Loucy (cell line): ENCODE measurements at regions not wholly inside any gene's neighbourhood (a gene's known extent, or its start where the extent isn't known, plus 50 kb on each side); places are given as distances from the start of the nearest gene placed in this dataset.

Experiments
- H2AFZ ChIP-seq: fragments of 200-600 bp; sonication (generic); 2 replicates; pipeline ENCODE4 v1.6.0; 2016; ENCODE audit warnings: antibody characterized with exemption, mild to moderate bottlenecking, low read length, moderate library complexity
- H3F3A ChIP-seq: fragments of 200-600 bp; 2 replicates; pipeline ENCODE4 v1.6.0; 2016; ENCODE audit warnings: antibody characterized with exemption, low read depth, mild to moderate bottlenecking
- H3K27me3 ChIP-seq: fragments of 200-600 bp; sonication (generic); 2 replicates; pipeline ENCODE4 v1.6.1; 2014; ENCODE audit warnings: low read length, mild to moderate bottlenecking; ENCODE audit not compliant: insufficient read depth, poor library complexity, severe bottlenecking
- H3K36me3 ChIP-seq: fragments of 200-600 bp; sonication (generic); 2 replicates; pipeline ENCODE4 v1.6.1; 2016; ENCODE audit warnings: low read length; ENCODE audit not compliant: insufficient read depth
- H3K4me1 ChIP-seq: fragments of 200-600 bp; sonication (generic); 2 replicates; pipeline ENCODE4 v1.5.1; 2014; ENCODE audit warnings: low read length, mild to moderate bottlenecking; ENCODE audit not compliant: insufficient read depth, poor library complexity, severe bottlenecking
- H3K4me2 ChIP-seq: fragments of 200-600 bp; sonication (generic); 2 replicates; pipeline ENCODE4 v1.6.0; 2014; ENCODE audit warnings: antibody characterized with exemption, low read length, low read depth, mild to moderate bottlenecking; ENCODE audit not compliant: poor library complexity, severe bottlenecking
- H3K4me3 ChIP-seq: fragments of 200-600 bp; sonication (generic); 2 replicates; pipeline ENCODE4 v1.5.1; 2014; ENCODE audit warnings: low read length, mild to moderate bottlenecking, mixed read lengths; ENCODE audit not compliant: poor library complexity, severe bottlenecking
- H3K79me2 ChIP-seq: fragments of 200-600 bp; sonication (generic); 2 replicates; pipeline ENCODE4 v1.6.1; 2014; ENCODE audit warnings: low read length; ENCODE audit not compliant: insufficient read depth
- H3K9ac ChIP-seq: fragments of 200-600 bp; sonication (generic); 2 replicates; pipeline ENCODE4 v1.6.0; 2014; ENCODE audit warnings: mild to moderate bottlenecking, low read depth, low read length, moderate library complexity; ENCODE audit not compliant: poor library complexity, severe bottlenecking
- H3K9me2 ChIP-seq: fragments of 200-600 bp; sonication (generic); replicated peaks from 2 replicates; pipeline ENCODE4 v1.6.1; 2016; ENCODE audit warnings: low read depth, low read length, mixed read lengths
- H3K9me3 ChIP-seq: fragments of 200-600 bp; sonication (generic); 2 replicates; pipeline ENCODE4 v1.6.1; 2014; ENCODE audit warnings: mild to moderate bottlenecking, antibody characterized with exemption, low read length, low read depth; ENCODE audit not compliant: insufficient read depth
- H4K20me1 ChIP-seq: fragments of 200-600 bp; sonication (generic); 2 replicates; pipeline ENCODE4 v1.6.0; 2014; ENCODE audit warnings: antibody characterized with exemption, low read length, mild to moderate bottlenecking; ENCODE audit not compliant: insufficient read depth, poor library complexity, severe bottlenecking
- CTCF ChIP-seq: fragments of 200-600 bp; sonication (generic); conservative IDR thresholded peaks from 2 replicates; pipeline ENCODE4 v1.5.1; 2014; ENCODE audit warnings: mild to moderate bottlenecking, antibody characterized with exemption, low read length
- EZH2phosphoT487 ChIP-seq: fragments of 200-600 bp; IDR thresholded peaks from 2 replicates; pipeline ENCODE4 v1.6.1; 2018; ENCODE audit warnings: antibody characterized with exemption, mild to moderate bottlenecking, moderate library complexity, borderline replicate concordance

- Histone ChIP-seq H4K20me1 (no peaks in the 10 kb centered on the region), H3K4me1 (no peaks in the 10 kb centered on the region), H3K4me3 (no peak overlapping the region), H3K36me3 (no peaks in the 10 kb centered on the region), H3K9ac (no peak overlapping the region), H2AFZ (no peak overlapping the region), H3F3A (no peaks in the 10 kb centered on the region), H3K9me3 (no peaks in the 10 kb centered on the region), H3K79me2 (no peaks in the 10 kb centered on the region), H3K9me2 (no peaks in the 10 kb centered on the region), H3K27me3 (no peaks in the 10 kb centered on the region), H3K4me2 (no peak overlapping the region)
- TF ChIP-seq EZH2phosphoT487 (no peak), CTCF (no peak; the same call in 1 of the 2 replicates)
These were observed 91.8 kb upstream of the TBCA start for GRCh38 chr5:77867914-77868313.

- H3K79me2 ChIP-seq: no peaks in the 10 kb centered on the region
- TF ChIP-seq EZH2phosphoT487: no peak
- peak; percentile 53 for TF ChIP-seq CTCF
- no peaks in the 10 kb centered on the region for H3K4me1 ChIP-seq
- no peak overlapping the region for H3K4me3 ChIP-seq
- no peaks in the 10 kb centered on the region for H3K9me2 ChIP-seq
- H3K9ac ChIP-seq: no peak overlapping the region
- no peaks in the 10 kb centered on the region for H3K9me3 ChIP-seq
- H4K20me1 ChIP-seq: no peaks in the 10 kb centered on the region
- H3K4me2 ChIP-seq: no peak overlapping the region
- no peak overlapping the region for H2AFZ ChIP-seq
- no peaks in the 10 kb centered on the region for H3K27me3 ChIP-seq
- H3F3A ChIP-seq: no peaks in the 10 kb centered on the region
- H3K36me3 ChIP-seq: no peaks in the 10 kb centered on the region
These were observed 91.1 kb upstream of the TBCA start for GRCh38 chr5:77867194-77867691.

GRCh38 chr5:77866198-77866597, 90.1 kb upstream of the TBCA start:
- TF ChIP-seq EZH2phosphoT487 (no peak), CTCF (no peak)
- H4K20me1 ChIP-seq: no peaks in the 10 kb centered on the region
- no peaks in the 10 kb centered on the region for H3K4me1 ChIP-seq
- H3K4me3 ChIP-seq: no peak overlapping the region
- H3K9me3 ChIP-seq: no peaks in the 10 kb centered on the region
- H3K79me2 ChIP-seq: no peaks in the 10 kb centered on the region
- H3K9ac ChIP-seq: no peak overlapping the region
- no peaks in the 10 kb centered on the region for H3K27me3 ChIP-seq
- no peak overlapping the region for H2AFZ ChIP-seq
- no peaks in the 10 kb centered on the region for H3F3A ChIP-seq
- H3K9me2 ChIP-seq: no peaks in the 10 kb centered on the region
- no peak overlapping the region for H3K4me2 ChIP-seq
- no peaks in the 10 kb centered on the region for H3K36me3 ChIP-seq
